Central memory CD8-positive, alpha-beta T cell (primary cell): ENCODE measurements at regions not wholly inside any gene's neighbourhood (a gene's known extent, or its start where the extent isn't known, plus 50 kb on each side); places are given as distances from the start of the nearest gene placed in this dataset.

ENCODE experiments used
- ATAC-seq: fragments of 150-1000 bp; cut with Tn5 transposase; replicated peaks from 2 replicates; pipeline ENCODE4 v1.10.0; 2022; ENCODE audit warnings: mild to moderate bottlenecking, moderate FRiP score, moderate number of reproducible peaks; ENCODE audit not compliant: poor library complexity, severe bottlenecking; ENCODE audit errors: extremely low read depth
- DNase-seq, 2 donors: peaks; one replicate each; pipeline ENCODE4 v3.0.0; 2021; ENCODE audit warnings: low spot score in 2 of 2
- H3K27ac Mint-ChIP-seq: one replicate; pipeline ENCODE4 v1.8.0; 2022; ENCODE audit warnings: low read depth, mild to moderate bottlenecking, moderate library complexity, mixed read lengths
- H3K27me3 Mint-ChIP-seq: one replicate; pipeline ENCODE4 v1.8.0; 2022; ENCODE audit warnings: mixed read lengths
- H3K36me3 Mint-ChIP-seq: one replicate; pipeline ENCODE4 v1.8.0; 2022; ENCODE audit warnings: mild to moderate bottlenecking, moderate library complexity, mixed read lengths; ENCODE audit not compliant: insufficient read depth
- H3K4me1 Mint-ChIP-seq: one replicate; pipeline ENCODE4 v1.8.0; 2022; ENCODE audit warnings: mixed read lengths
- H3K4me3 Mint-ChIP-seq: one replicate; pipeline ENCODE4 v1.8.0; 2022; ENCODE audit warnings: mild to moderate bottlenecking, moderate library complexity, mixed read lengths
- H3K9me3 Mint-ChIP-seq: one replicate; pipeline ENCODE4 v1.8.0; 2022; ENCODE audit warnings: mixed read lengths

- no peak overlapping the region for H3K4me3 Mint-ChIP-seq
- no peaks in the 10 kb centered on the region for H3K36me3 Mint-ChIP-seq
- DNase-seq, result no peak
- H3K27me3 Mint-ChIP-seq, result peaks cover 50% of the 10 kb centered on the region
- H3K4me1 Mint-ChIP-seq, result no peaks in the 10 kb centered on the region
- no peak for ATAC-seq
- no peaks in the 10 kb centered on the region for H3K9me3 Mint-ChIP-seq
- H3K27ac Mint-ChIP-seq, result no peak overlapping the region
Observed at GRCh38 chr21:35792569-35793305, 267.6 kb downstream of the SETD4 start.

DNA sequence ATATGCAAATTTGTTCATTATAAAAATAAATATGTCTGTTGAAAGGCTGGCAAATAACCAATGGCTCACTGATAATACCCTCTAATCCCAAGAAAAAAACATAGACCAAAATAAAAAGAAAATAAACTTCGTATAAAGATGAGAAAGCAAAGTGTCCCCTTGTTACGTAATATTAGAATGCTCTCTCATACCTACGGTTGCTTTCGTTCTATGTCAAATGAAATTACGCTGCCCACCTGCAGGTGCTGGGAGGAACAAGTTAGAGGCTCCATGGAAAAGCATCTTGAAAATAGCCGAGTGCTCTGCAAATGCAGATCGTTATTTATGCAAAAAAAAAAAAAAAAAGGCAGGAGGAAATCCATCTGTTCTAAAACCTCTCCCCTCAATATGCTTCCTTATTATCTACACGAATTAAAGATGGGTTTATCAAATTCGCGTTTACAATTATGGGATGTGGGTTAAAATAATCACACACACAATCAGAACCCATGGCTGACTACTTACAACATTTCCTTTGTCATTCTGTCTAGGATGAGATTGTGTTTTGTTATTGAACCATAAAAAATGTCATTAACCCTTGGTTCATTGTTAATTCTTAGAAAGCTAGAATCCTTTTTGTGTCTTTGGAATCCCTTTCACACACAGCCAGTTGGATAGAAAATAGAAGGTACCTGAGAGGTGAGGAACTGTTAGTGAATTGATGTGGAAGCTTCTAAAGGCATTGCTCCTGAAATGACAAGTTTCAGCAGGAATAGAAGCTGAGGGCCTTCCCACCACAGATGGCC lies 268.6 kb downstream of the SETD4 start:
- Mint-ChIP-seq H3K27me3 (peaks cover 50% of the 10 kb centered on the region), H3K36me3 (no peaks in the 10 kb centered on the region), H3K4me1 (no peaks in the 10 kb centered on the region), H3K4me3 (no peak overlapping the region), H3K9me3 (no peaks in the 10 kb centered on the region), H3K27ac (no peak overlapping the region)
- no peak for ATAC-seq
- no peak for DNase-seq

DNA sequence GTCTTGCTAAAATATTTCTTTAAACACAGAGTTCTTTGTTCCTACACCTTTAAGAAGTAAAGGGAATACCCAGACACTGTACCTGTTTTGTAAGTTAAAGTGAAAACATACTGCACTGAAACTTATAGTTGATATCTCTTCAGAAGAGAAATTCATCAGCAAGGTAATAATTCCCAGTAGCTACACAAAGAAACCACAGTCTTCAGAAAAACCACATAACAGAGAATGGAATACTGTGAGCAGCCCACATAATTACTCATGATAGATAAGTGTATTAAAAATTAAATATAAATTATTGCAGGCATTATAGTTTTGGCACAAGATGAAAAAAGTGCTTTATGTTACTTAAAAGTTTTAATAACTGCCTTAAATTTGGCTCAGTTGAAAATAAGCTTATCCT lies 276.6 kb downstream of the SETD4 start:
- ATAC-seq, result no peak
- H3K27ac Mint-ChIP-seq, result no peak overlapping the region
- no peak for DNase-seq
- H3K27me3 Mint-ChIP-seq, result peaks cover 48% of the 10 kb centered on the region
- H3K4me1 Mint-ChIP-seq, result no peaks in the 10 kb centered on the region
- H3K9me3 Mint-ChIP-seq, result no peaks in the 10 kb centered on the region
- H3K4me3 Mint-ChIP-seq, result no peak overlapping the region
- H3K36me3 Mint-ChIP-seq, result no peaks in the 10 kb centered on the region

DNA sequence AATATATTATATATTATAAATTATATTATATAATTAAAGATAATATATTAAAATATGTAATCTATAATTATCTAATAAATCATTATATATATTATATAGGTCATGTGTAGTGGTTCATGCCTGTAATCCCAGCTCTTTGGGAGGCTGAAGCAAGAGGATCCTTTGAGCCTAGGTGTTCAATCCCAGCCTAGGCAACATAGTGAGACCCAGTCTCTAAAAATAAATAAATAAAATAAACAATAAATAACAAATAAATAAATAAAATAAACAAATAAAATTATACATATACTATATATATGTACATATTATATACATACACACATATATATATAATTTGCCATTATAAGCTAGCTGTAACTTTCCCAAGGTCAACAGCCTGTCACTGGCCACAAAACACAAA lies 277.7 kb downstream of the SETD4 start:
- Mint-ChIP-seq H3K4me3 (no peak overlapping the region), H3K4me1 (no peaks in the 10 kb centered on the region), H3K36me3 (no peaks in the 10 kb centered on the region), H3K27me3 (peaks cover 56% of the 10 kb centered on the region), H3K27ac (no peak overlapping the region), H3K9me3 (no peaks in the 10 kb centered on the region)
- no peak for DNase-seq
- no peak for ATAC-seq

DNA sequence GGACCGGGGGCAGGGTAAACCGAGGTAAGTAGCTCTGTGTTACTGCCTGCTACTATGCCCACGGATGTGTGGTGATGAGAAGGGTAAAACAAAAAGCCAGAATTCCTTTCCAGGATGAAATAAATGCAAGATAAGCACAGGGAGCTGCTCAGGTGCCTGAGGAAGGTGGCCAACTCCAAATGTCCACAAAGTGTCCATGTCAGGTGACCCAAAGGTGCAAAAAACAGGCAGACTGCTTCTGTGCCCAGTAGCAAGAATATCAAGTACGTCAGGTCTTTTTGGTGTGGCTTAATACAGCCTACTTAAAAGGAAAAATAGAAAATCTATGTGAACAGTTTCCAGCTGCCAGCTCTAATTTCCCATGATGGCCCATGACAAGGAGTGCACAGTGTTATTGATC lies 279.3 kb downstream of the SETD4 start:
- H3K4me1 Mint-ChIP-seq, result no peaks in the 10 kb centered on the region
- no peak overlapping the region for H3K27ac Mint-ChIP-seq
- peaks cover 47% of the 10 kb centered on the region for H3K27me3 Mint-ChIP-seq
- H3K9me3 Mint-ChIP-seq, result no peaks in the 10 kb centered on the region
- no peaks in the 10 kb centered on the region for H3K36me3 Mint-ChIP-seq
- no peak overlapping the region for H3K4me3 Mint-ChIP-seq
- ATAC-seq (no peak), DNase-seq (no peak)

GRCh38 chr21:35779690-35780570 lies 280.4 kb downstream of the SETD4 start:
- DNase-seq, result no peak
- Mint-ChIP-seq H3K9me3 (no peaks in the 10 kb centered on the region), H3K36me3 (no peaks in the 10 kb centered on the region), H3K27me3 (peaks cover 39% of the 10 kb centered on the region), H3K27ac (no peak overlapping the region), H3K4me1 (no peaks in the 10 kb centered on the region), H3K4me3 (no peak overlapping the region)
- ATAC-seq, result no peak

DNA sequence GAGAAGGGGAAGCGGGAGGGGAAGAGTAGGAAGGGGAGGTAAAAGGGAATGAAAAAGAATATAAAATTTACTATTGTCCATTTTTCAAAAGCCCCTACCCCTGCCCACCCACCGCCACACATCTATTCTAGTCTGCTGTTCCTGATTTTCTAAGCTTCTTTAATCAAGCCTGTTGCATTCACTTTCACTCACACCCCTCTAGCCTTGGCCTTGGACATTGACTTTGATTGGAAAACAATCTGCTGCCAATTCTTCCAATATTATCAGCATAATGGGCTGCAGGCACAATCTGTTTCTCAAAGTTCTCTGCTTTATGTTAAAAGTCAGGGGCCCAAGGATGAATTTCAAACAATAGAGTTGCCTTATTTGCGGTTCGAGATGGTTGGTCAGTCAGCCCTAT lies 281.2 kb downstream of the SETD4 start:
- H3K36me3 Mint-ChIP-seq, result no peaks in the 10 kb centered on the region
- ATAC-seq (no peak), DNase-seq (no peak)
- H3K27me3 Mint-ChIP-seq, result peaks cover 34% of the 10 kb centered on the region
- H3K4me3 Mint-ChIP-seq, result no peak overlapping the region
- H3K4me1 Mint-ChIP-seq, result no peaks in the 10 kb centered on the region
- no peak overlapping the region for H3K27ac Mint-ChIP-seq
- H3K9me3 Mint-ChIP-seq, result no peaks in the 10 kb centered on the region

DNA sequence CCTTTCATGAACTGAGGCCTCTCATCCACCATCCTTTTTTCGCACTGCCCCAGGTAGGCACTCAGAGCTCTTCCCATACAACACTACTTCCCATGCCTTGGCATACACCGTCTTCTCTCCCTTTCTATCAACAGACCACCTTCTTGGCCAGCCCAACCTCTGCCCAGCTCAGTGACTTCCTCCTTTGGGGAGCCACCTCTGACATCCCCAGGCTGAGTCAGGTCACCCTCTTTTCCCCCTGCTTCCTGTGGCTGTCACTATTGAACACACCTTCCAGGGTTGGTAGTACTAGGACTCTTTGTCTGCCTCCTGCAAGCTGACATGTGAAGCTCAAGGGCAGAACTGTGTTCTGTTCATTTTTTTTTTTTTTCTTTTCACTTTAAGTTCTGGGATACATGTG lies 283.2 kb downstream of the SETD4 start:
- H3K9me3 Mint-ChIP-seq, result no peaks in the 10 kb centered on the region
- H3K36me3 Mint-ChIP-seq, result no peaks in the 10 kb centered on the region
- H3K27me3 Mint-ChIP-seq, result peaks cover 36% of the 10 kb centered on the region
- no peak for DNase-seq
- no peaks in the 10 kb centered on the region for H3K4me1 Mint-ChIP-seq
- H3K27ac Mint-ChIP-seq, result no peak overlapping the region
- no peak overlapping the region for H3K4me3 Mint-ChIP-seq
- ATAC-seq, result no peak

- DNase-seq (no peak), ATAC-seq (no peak)
- H3K27ac Mint-ChIP-seq, result no peak overlapping the region
- peaks cover 46% of the 10 kb centered on the region for H3K27me3 Mint-ChIP-seq
- no peaks in the 10 kb centered on the region for H3K36me3 Mint-ChIP-seq
- no peak overlapping the region for H3K4me3 Mint-ChIP-seq
- H3K9me3 Mint-ChIP-seq, result no peaks in the 10 kb centered on the region
- H3K4me1 Mint-ChIP-seq, result no peaks in the 10 kb centered on the region
Observed at GRCh38 chr21:35775778-35776544, 284.4 kb downstream of the SETD4 start.

DNA sequence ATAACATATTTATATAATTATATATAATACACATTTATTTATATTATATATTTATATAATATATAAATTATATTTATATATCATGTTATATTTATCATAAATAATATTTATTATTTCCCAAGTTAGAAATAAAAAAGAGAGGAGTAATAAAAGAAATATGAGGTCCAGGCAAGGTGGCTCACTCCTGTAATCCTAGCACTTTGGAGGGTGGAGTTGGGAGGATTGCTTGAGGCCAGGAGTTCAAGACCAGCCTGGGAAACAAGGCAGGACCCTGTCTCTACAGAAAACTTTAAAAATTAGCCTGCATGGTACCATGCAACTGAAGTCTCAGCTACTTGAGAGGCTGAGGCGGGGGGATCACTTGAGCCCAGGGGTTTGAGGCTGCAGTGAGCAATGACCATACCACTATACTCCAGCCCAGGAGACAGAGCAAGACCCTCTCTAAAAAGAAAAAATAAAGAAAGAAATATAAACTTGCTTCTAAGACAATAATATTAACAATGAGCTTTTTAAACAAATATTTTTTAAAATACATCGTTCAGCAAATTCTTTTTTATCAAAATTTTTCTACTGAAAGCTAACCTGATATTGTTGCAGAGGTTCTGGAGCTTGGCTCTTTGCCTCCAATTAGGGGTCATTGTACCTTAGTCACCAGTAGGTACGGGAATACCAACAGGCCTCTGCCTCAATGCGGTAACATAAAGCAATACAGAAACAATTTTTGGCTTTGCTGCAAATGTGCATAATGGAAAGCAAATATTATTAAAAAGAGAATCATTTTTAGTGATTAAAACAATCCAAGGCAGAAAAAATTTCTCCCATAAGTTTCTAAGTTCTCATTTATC lies 290.0 kb downstream of the SETD4 start:
- no peak for DNase-seq
- H3K4me3 Mint-ChIP-seq, result no peak overlapping the region
- no peak for ATAC-seq
- H3K27ac Mint-ChIP-seq, result no peak overlapping the region
- H3K9me3 Mint-ChIP-seq, result no peaks in the 10 kb centered on the region
- peaks cover 56% of the 10 kb centered on the region for H3K27me3 Mint-ChIP-seq
- H3K4me1 Mint-ChIP-seq, result no peaks in the 10 kb centered on the region
- no peaks in the 10 kb centered on the region for H3K36me3 Mint-ChIP-seq

DNA sequence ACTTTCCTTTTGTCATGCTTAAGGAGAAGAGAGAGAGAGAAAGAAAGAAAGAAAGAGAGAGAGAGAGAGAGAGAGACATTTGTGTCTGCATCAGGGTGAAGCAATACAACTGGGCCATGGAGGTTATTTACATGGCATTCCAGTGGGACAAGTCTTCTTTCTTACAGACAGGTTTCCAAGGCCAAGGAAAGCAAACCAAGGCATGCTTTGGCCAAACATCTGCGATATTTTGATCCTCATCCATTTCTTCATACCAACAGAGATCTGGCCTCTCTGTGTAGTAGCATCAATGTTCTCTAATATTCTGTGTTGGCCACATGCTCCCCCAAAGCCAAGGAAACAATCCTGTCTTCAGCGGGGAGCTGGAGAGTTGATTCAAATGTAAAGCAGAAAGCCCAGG lies 292.1 kb downstream of the SETD4 start:
- Mint-ChIP-seq H3K4me3 (no peak overlapping the region), H3K9me3 (no peaks in the 10 kb centered on the region), H3K36me3 (no peaks in the 10 kb centered on the region), H3K4me1 (no peaks in the 10 kb centered on the region), H3K27me3 (peaks cover 59% of the 10 kb centered on the region), H3K27ac (no peak overlapping the region)
- no peak for DNase-seq
- ATAC-seq, result no peak
